Skin epidermis (tissue), 12 donors: ENCODE measurements at regions not wholly inside any gene's neighbourhood (a gene's known extent, or its start where the extent isn't known, plus 50 kb on each side); places are given as distances from the start of the nearest gene placed in this dataset.
A peak's percentile ranks its signal among the peaks of the same experiment; 100 is the strongest.
"Not testable (repeated sequence)": the region's sequence is repeated elsewhere in the genome, so short reads cannot be mapped to it uniquely, and the experiment has no call there.

ENCODE experiments used
- H3K27ac ChIP-seq, 21 experiments: fragments of 200-600 bp; sonication (generic) in 11 of 21; one replicate each; pipeline ENCODE4 v1.5.0; 2020; ENCODE audit warnings: mild to moderate bottlenecking in 3 of 21, inconsistent platforms in 2 of 21, moderate library complexity in 2 of 21
- H3K4me3 ChIP-seq, 7 experiments: fragments of 200-600 bp; sonication (generic) in 2 of 7; one replicate each; pipeline ENCODE4 v1.5.0; 2020; ENCODE audit warnings: inconsistent platforms in 2 of 7, mild to moderate bottlenecking in 2 of 7, moderate library complexity in 1 of 7

- Histone ChIP-seq H3K4me3 (no peak overlapping the region), H3K27ac (no peak overlapping the region)
Measured at GRCh38 chr21:35178098-35178497, 129.0 kb upstream of the RUNX1 start.

- Histone ChIP-seq H3K27ac (no peak overlapping the region), H3K4me3 (no peak overlapping the region)
Measured at GRCh38 chr21:35172231-35172630, 123.1 kb upstream of the RUNX1 start.

GRCh38 chr21:35171385-35171784 is 122.3 kb upstream of the RUNX1 start:
- no peak overlapping the region for H3K4me3 ChIP-seq
- peak overlapping the region in 4 of 21 experiments; percentile 0 to 31 (median 18) for H3K27ac ChIP-seq

- H3K4me3 ChIP-seq, result no peak overlapping the region
- peak overlapping the region in 1 of 21 experiments; percentile 0 for H3K27ac ChIP-seq
Measured at GRCh38 chr21:35170818-35171217, 121.7 kb upstream of the RUNX1 start.

GRCh38 chr21:35170244-35170643 is 121.1 kb upstream of the RUNX1 start:
- Histone ChIP-seq H3K4me3 (no peak overlapping the region), H3K27ac (no peak overlapping the region)

GRCh38 chr21:35169574-35169973 is 120.5 kb upstream of the RUNX1 start:
- H3K4me3 ChIP-seq, result no peak overlapping the region
- no peak overlapping the region for H3K27ac ChIP-seq

GRCh38 chr21:35168735-35169134 is 119.6 kb upstream of the RUNX1 start:
- Histone ChIP-seq H3K4me3 (no peak overlapping the region), H3K27ac (peak overlapping the region in 3 of 21 experiments; percentile 22 to 60 (median 29))

- H3K4me3 ChIP-seq, result no peak overlapping the region
- H3K27ac ChIP-seq, result no peak overlapping the region
Measured at GRCh38 chr21:35164971-35165483, 115.9 kb upstream of the RUNX1 start.

GRCh38 chr21:35164380-35164779 is 115.3 kb upstream of the RUNX1 start:
- H3K27ac ChIP-seq, result peak overlapping the region in 2 of 21 experiments; percentile 57 to 63
- no peak overlapping the region for H3K4me3 ChIP-seq

GRCh38 chr21:35163411-35163810 is 114.3 kb upstream of the RUNX1 start:
- H3K27ac ChIP-seq, result peak overlapping the region in 5 of 21 experiments; percentile 3 to 63 (median 37)
- no peak overlapping the region for H3K4me3 ChIP-seq

GRCh38 chr21:35162831-35163230 is 113.7 kb upstream of the RUNX1 start:
- Histone ChIP-seq H3K4me3 (no peak overlapping the region), H3K27ac (peak overlapping the region in 2 of 21 experiments; percentile 10 to 11)

- H3K4me3 ChIP-seq, result no peak overlapping the region
Measured at GRCh38 chr21:35159881-35160280, 110.8 kb upstream of the RUNX1 start.

GRCh38 chr21:35157374-35157773 is 108.3 kb upstream of the RUNX1 start:
- H3K27ac ChIP-seq, H3K4me3 ChIP-seq: not testable (repeated sequence)

More at GRCh38 chr21:35159881-35160280, 110.8 kb upstream of the RUNX1 start:
- peak overlapping the region in 1 of 21 experiments; percentile 54 for H3K27ac ChIP-seq

GRCh38 chr21:35156293-35157278 is 107.5 kb upstream of the RUNX1 start:
- Histone ChIP-seq H3K27ac (no peak overlapping the region), H3K4me3 (no peak overlapping the region)

GRCh38 chr21:35154788-35155187 is 105.7 kb upstream of the RUNX1 start:
- H3K27ac ChIP-seq, result no peak overlapping the region
- no peak overlapping the region for H3K4me3 ChIP-seq

GRCh38 chr21:35153671-35154070 is 104.6 kb upstream of the RUNX1 start:
- no peak overlapping the region for H3K4me3 ChIP-seq

GRCh38 chr21:35150562-35151226 is 101.6 kb upstream of the RUNX1 start:
- H3K4me3 ChIP-seq, result no peak overlapping the region
- peak overlapping the region in 4 of 21 experiments; percentile 0 to 51 (median 26) for H3K27ac ChIP-seq

More at GRCh38 chr21:35153671-35154070, 104.6 kb upstream of the RUNX1 start:
- no peak overlapping the region for H3K27ac ChIP-seq

- Histone ChIP-seq H3K4me3 (no peak overlapping the region), H3K27ac (peak overlapping the region in 6 of 21 experiments; percentile 1 to 51 (median 20))
Measured at GRCh38 chr21:35149698-35150097, 100.6 kb upstream of the RUNX1 start.

GRCh38 chr21:35147439-35147838 is 98.3 kb upstream of the RUNX1 start:
- Histone ChIP-seq H3K4me3 (no peak overlapping the region), H3K27ac (no peak overlapping the region)

GRCh38 chr21:35145626-35146233 is 96.6 kb upstream of the RUNX1 start:
- no peak overlapping the region for H3K4me3 ChIP-seq
- H3K27ac ChIP-seq, result no peak overlapping the region
